ENCODE measurements at regions not wholly inside any gene's neighbourhood (a gene's known extent, or its start where the extent isn't known, plus 50 kb on each side); places are given as distances from the start of the nearest gene placed in this dataset.
"Not testable (repeated sequence)": the region's sequence is repeated elsewhere in the genome, so short reads cannot be mapped to it uniquely, and the experiment has no call there.

DNA sequence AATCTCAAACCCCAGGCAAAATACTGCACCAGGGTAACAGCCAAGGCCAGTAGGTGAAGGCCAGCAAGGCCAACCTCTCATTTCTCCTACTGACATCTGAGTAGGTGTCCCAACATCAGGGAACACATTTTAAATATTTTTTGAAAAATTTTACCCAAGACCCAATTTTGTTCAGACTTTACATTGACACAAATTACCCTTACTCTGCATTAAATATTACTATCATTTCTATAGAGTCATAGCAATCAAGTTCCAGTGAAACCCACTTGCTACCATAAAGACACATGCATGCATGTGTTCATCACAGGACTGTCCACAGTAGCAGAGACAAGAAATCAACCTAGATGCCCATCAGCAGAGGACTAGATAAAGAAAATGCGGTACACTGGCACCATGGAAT lies 99.9 kb downstream of the NRN1 start:
- no peak for DNase-seq
- Mint-ChIP-seq H3K9me3 (peaks cover 5% of the 10 kb centered on the region), H3K4me3 (no peak overlapping the region), H3K27me3 (no peaks in the 10 kb centered on the region), H3K36me3 (ENCODE audit: low read depth) (no peaks in the 10 kb centered on the region), H3K4me1 (no peaks in the 10 kb centered on the region), H3K27ac (no peak overlapping the region)
- ATAC-seq: no peak

- Mint-ChIP-seq H3K27ac (no peak overlapping the region), H3K4me3 (no peak overlapping the region), H3K36me3 (ENCODE audit: low read depth) (no peaks in the 10 kb centered on the region), H3K4me1 (no peaks in the 10 kb centered on the region), H3K9me3 (peaks cover 4% of the 10 kb centered on the region), H3K27me3 (no peaks in the 10 kb centered on the region)
- DNase-seq (no peak), ATAC-seq (no peak)
Observed at GRCh38 chr6:5906340-5906670, 100.4 kb downstream of the NRN1 start.

- H3K36me3 Mint-ChIP-seq (ENCODE audit: low read depth): no peaks in the 10 kb centered on the region
- no peak for ATAC-seq
- no peak for DNase-seq
- H3K27ac Mint-ChIP-seq: no peak overlapping the region
- no peaks in the 10 kb centered on the region for H3K4me1 Mint-ChIP-seq
- no peaks in the 10 kb centered on the region for H3K9me3 Mint-ChIP-seq
- no peaks in the 10 kb centered on the region for H3K27me3 Mint-ChIP-seq
- H3K4me3 Mint-ChIP-seq: no peak overlapping the region
Observed at GRCh38 chr6:5905431-5906339, 101.0 kb downstream of the NRN1 start.

DNA sequence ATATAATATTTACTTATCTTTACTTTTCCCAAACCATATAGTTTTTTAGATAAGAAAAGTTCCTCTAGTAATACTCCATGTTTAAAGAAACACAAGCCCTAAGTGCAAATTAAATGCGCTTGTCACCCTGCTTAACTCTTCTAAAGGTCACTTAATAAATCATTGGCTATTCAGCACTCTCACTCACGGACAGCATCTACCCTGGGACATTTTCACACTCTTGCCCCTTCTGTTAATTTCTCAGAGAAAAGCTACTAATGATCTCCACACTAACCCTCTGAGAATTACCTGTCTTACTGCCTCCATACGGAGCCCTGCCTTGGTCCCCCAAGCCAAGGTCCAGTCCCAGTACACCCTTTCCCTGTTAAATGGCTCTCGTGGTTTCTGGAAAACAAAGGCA lies 102.2 kb downstream of the NRN1 start:
- DNase-seq: no peak
- no peak overlapping the region for H3K4me3 Mint-ChIP-seq

DNA sequence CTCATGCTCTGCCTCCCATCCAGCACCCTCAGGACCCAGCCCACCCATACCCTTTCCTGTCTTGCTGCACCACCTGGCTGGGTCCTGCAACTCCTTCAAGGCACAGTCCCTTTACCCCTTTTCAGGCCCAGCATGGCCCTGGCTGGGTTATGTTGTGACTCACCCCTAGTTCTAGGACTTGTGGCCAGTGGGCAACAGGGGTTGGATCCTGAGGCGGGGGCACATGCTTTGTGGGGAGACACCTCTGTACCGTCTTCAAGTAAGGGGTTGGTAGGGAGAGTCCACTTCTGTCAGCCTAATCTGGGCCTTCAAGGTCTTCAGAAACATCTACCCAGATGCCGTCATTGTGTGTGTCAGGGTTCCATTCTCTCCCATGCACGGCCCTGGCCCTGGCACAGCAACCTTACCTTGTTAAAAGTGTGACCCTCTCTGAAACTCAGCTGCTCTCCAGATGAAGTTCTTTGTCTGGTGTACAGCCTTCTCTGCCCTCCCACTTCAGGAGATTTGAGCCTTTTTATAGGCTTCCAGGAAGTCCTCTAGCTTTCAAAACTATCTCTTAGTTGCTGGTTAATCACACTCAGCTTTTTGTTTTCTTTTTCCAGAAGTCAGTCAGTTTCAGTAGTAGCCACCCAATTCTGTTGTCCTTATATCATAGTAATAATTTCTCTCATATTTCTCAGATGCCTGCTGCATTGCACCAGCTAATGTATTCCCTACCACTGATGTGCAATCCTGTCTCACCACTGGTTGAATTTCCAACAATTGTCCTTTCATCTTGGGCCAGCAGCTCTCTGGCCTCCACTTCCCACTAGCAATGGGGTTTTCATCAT lies 107.3 kb downstream of the NRN1 start:
- Mint-ChIP-seq H3K27me3 (no peaks in the 10 kb centered on the region), H3K27ac (no peak overlapping the region), H3K9me3 (no peaks in the 10 kb centered on the region), H3K4me1 (peaks cover 3% of the 10 kb centered on the region), H3K4me3 (no peak overlapping the region), H3K36me3 (ENCODE audit: low read depth) (no peaks in the 10 kb centered on the region)
- DNase-seq: no peak
- ATAC-seq: no peak

More for the DNA sequence above, 102.2 kb downstream of the NRN1 start:
- ATAC-seq: no peak
- H3K4me1 Mint-ChIP-seq: peaks cover 3% of the 10 kb centered on the region
- no peaks in the 10 kb centered on the region for H3K27me3 Mint-ChIP-seq
- no peaks in the 10 kb centered on the region for H3K36me3 Mint-ChIP-seq (ENCODE audit: low read depth)
- H3K27ac Mint-ChIP-seq: no peak overlapping the region
- H3K9me3 Mint-ChIP-seq: no peaks in the 10 kb centered on the region

DNA sequence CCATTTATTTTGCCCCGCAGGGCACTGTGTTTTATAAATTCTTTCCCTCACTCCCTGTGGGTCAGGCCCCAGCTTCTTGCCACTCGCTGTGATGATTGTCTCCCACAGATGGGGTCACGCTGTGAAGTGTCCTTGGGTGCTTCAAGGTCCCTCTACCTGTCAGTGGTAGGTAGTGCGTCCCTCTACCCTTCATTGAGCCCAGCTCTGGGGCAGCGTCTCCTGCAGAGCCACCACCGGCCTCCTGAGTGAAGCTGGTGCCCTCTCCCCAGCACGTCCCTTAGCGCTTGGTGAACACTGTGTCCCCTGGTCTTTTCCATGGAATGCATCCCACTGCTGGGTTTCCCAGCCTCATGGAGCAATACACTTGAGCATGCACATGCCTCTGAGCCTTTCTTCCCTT lies 108.2 kb downstream of the NRN1 start:
- H3K27me3 Mint-ChIP-seq: no peaks in the 10 kb centered on the region
- no peak for DNase-seq
- H3K27ac Mint-ChIP-seq: no peak overlapping the region
- H3K4me3 Mint-ChIP-seq: no peak overlapping the region
- ATAC-seq: peak; percentile 28
- peaks cover 3% of the 10 kb centered on the region for H3K4me1 Mint-ChIP-seq
- H3K9me3 Mint-ChIP-seq: no peaks in the 10 kb centered on the region
- no peaks in the 10 kb centered on the region for H3K36me3 Mint-ChIP-seq (ENCODE audit: low read depth)

GRCh38 chr6:5898102-5898501 lies 108.6 kb downstream of the NRN1 start:
- Mint-ChIP-seq H3K27me3 (no peaks in the 10 kb centered on the region), H3K4me1 (peaks cover 3% of the 10 kb centered on the region), H3K4me3 (no peak overlapping the region), H3K9me3 (no peaks in the 10 kb centered on the region), H3K27ac (no peak overlapping the region), H3K36me3 (ENCODE audit: low read depth) (no peaks in the 10 kb centered on the region)
- DNase-seq: no peak
- ATAC-seq: no peak

- Mint-ChIP-seq H3K27me3 (no peaks in the 10 kb centered on the region), H3K36me3 (ENCODE audit: low read depth) (no peaks in the 10 kb centered on the region), H3K27ac (no peak overlapping the region), H3K4me3 (no peak overlapping the region), H3K9me3 (no peaks in the 10 kb centered on the region), H3K4me1 (peaks cover 12% of the 10 kb centered on the region)
- DNase-seq (no peak), ATAC-seq (no peak)
Observed at GRCh38 chr6:5896476-5897200, 110.1 kb downstream of the NRN1 start.

- H3K4me1 Mint-ChIP-seq: peaks cover 9% of the 10 kb centered on the region
- no peaks in the 10 kb centered on the region for H3K27me3 Mint-ChIP-seq
- no peak overlapping the region for H3K27ac Mint-ChIP-seq
- no peaks in the 10 kb centered on the region for H3K9me3 Mint-ChIP-seq
- no peaks in the 10 kb centered on the region for H3K36me3 Mint-ChIP-seq (ENCODE audit: low read depth)
- DNase-seq: no peak
- ATAC-seq: no peak
- H3K4me3 Mint-ChIP-seq: no peak overlapping the region
Observed at GRCh38 chr6:5894357-5894756, 112.4 kb downstream of the NRN1 start.

GRCh38 chr6:5893295-5893694 lies 113.4 kb downstream of the NRN1 start:
- Mint-ChIP-seq H3K27ac (no peak overlapping the region), H3K4me3 (no peak overlapping the region)
- ATAC-seq: no peak

DNA sequence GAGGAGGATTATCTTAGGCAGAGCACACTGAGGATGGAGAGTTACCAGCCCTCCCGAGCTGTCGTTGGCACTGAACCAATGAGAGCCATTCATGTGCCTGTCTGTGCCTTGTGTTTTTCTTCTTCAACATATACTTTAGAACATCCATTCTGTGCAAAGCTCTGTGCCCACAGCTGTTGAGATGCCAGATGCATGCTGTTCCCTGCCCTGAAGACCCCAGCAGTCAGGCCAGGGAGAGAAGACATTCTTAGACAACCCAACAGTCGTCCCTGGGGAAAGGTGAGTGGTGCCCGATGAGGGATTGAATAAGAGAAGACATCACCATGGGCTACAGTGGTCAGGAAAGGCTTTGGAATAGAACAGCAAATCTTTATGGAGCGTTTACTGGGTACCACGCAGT lies 114.1 kb downstream of the NRN1 start:
- H3K9me3 Mint-ChIP-seq: no peaks in the 10 kb centered on the region
- H3K27ac Mint-ChIP-seq: peak overlapping the region; percentile 77
- ATAC-seq: no peak
- no peak for DNase-seq
- no peaks in the 10 kb centered on the region for H3K27me3 Mint-ChIP-seq
- peaks cover 9% of the 10 kb centered on the region for H3K4me1 Mint-ChIP-seq
- H3K36me3 Mint-ChIP-seq (ENCODE audit: low read depth): no peaks in the 10 kb centered on the region
- H3K4me3 Mint-ChIP-seq: peak overlapping the region; percentile 85

More at GRCh38 chr6:5893295-5893694, 113.4 kb downstream of the NRN1 start:
- Mint-ChIP-seq H3K27me3 (no peaks in the 10 kb centered on the region), H3K4me1 (peaks cover 9% of the 10 kb centered on the region), H3K36me3 (ENCODE audit: low read depth) (no peaks in the 10 kb centered on the region), H3K9me3 (no peaks in the 10 kb centered on the region)
- no peak for DNase-seq

GRCh38 chr6:5878792-5879191 lies 127.9 kb downstream of the NRN1 start:
- H3K36me3 Mint-ChIP-seq (ENCODE audit: low read depth): no peaks in the 10 kb centered on the region
- no peak overlapping the region for H3K27ac Mint-ChIP-seq
- no peak overlapping the region for H3K4me3 Mint-ChIP-seq
- ATAC-seq (no peak), DNase-seq (no peak)
- H3K4me1 Mint-ChIP-seq: peaks cover 6% of the 10 kb centered on the region
- H3K9me3 Mint-ChIP-seq: no peaks in the 10 kb centered on the region
- no peaks in the 10 kb centered on the region for H3K27me3 Mint-ChIP-seq

DNA sequence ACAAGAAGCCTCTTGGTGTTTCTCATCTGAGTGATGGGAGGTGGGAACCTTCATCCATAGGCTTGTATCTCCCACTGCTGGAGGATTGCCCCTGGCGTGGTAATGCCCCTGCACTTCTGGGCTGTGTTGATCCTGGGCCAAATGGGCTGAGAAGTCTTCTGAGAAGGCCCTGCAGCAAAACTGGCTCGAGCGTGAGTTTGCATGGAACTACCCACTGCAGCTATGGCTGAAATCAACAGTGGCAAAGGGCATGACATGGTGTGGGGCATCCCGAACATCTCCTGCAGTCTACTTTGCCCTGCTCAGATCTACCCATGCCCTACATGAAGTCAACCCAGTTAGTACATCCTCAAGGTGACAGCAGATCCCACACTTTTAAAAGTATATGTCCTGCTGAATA lies 130.6 kb downstream of the NRN1 start:
- peaks cover 5% of the 10 kb centered on the region for H3K36me3 Mint-ChIP-seq (ENCODE audit: low read depth)
- H3K4me3 Mint-ChIP-seq: no peak overlapping the region
- peaks cover 8% of the 10 kb centered on the region for H3K9me3 Mint-ChIP-seq
- H3K4me1 Mint-ChIP-seq: peaks cover 23% of the 10 kb centered on the region
- DNase-seq (no peak), ATAC-seq (no peak)
- no peaks in the 10 kb centered on the region for H3K27me3 Mint-ChIP-seq
- no peak overlapping the region for H3K27ac Mint-ChIP-seq

GRCh38 chr6:5873976-5874375 lies 132.7 kb downstream of the NRN1 start:
- H3K36me3 Mint-ChIP-seq (ENCODE audit: low read depth); H3K4me3 Mint-ChIP-seq; DNase-seq; H3K27ac Mint-ChIP-seq; H3K27me3 Mint-ChIP-seq; ATAC-seq: not testable (repeated sequence)
- Mint-ChIP-seq H3K9me3 (peaks cover 13% of the 10 kb centered on the region), H3K4me1 (peaks cover 36% of the 10 kb centered on the region)

Data from activated naive CD8-positive, alpha-beta T cell treated with anti-CD3 and anti-CD28 coated beads, Interleukin-2, amount 50 U/mL, for 24 hours (primary cell).